ENCODE measurements at regions not wholly inside any gene's neighbourhood (a gene's known extent, or its start where the extent isn't known, plus 50 kb on each side); places are given as distances from the start of the nearest gene placed in this dataset.

GRCh38 chr4:17055788-17056187 is 157.3 kb upstream of the LDB2 start:
- Histone ChIP-seq H4K20me1 (ENCODE audit: low read depth) (no peaks in the 10 kb centered on the region), H3K4me1 (no peaks in the 10 kb centered on the region), H2AFZ (replicated peaks) (no peak overlapping the region), H3K9ac (no peak overlapping the region), H3K27me3 (no peaks in the 10 kb centered on the region), H3K79me2 (ENCODE audit: low read depth) (no peaks in the 10 kb centered on the region), H3K4me3 (no peak overlapping the region), H3F3A (ENCODE audit: low read depth) (no peaks in the 10 kb centered on the region), H3K27ac (no peak overlapping the region), H3K9me3 (ENCODE audit: low read depth) (no peaks in the 10 kb centered on the region), H3K4me2 (no peak overlapping the region), H3K36me3 (no peaks in the 10 kb centered on the region)
- no peaks in the 10 kb centered on the region for H3K4me1 Mint-ChIP-seq
- no peaks in the 10 kb centered on the region for H3K9me3 Mint-ChIP-seq
- no peak for TF ChIP-seq EZH2phosphoT487 (IDR thresholded peaks at IDR 0.05)
- no peak for TF ChIP-seq CTCF (IDR thresholded peaks at IDR 0.05)
- no peak for TF ChIP-seq EZH2 (IDR thresholded peaks at IDR 0.05)
- no peak overlapping the region for H3K27ac Mint-ChIP-seq
- no peak for DNase-seq (ENCODE audit: low spot score)
- H3K36me3 Mint-ChIP-seq: no peaks in the 10 kb centered on the region
- H3K4me3 Mint-ChIP-seq: no peak overlapping the region
- peaks cover 2% of the 10 kb centered on the region for H3K27me3 Mint-ChIP-seq (ENCODE audit: insufficient read depth, low read depth)

GRCh38 chr4:17045866-17046265 is 147.4 kb upstream of the LDB2 start:
- Histone ChIP-seq H2AFZ (replicated peaks) (no peak overlapping the region), H3K4me2 (no peak overlapping the region), H3K4me3 (no peak overlapping the region), H3K27me3 (no peaks in the 10 kb centered on the region), H3K9ac (no peak overlapping the region), H3K27ac (no peak overlapping the region), H4K20me1 (ENCODE audit: low read depth) (no peaks in the 10 kb centered on the region), H3K36me3 (no peaks in the 10 kb centered on the region), H3F3A (ENCODE audit: low read depth) (no peaks in the 10 kb centered on the region), H3K9me3 (ENCODE audit: low read depth) (no peaks in the 10 kb centered on the region), H3K4me1 (no peaks in the 10 kb centered on the region), H3K79me2 (ENCODE audit: low read depth) (no peaks in the 10 kb centered on the region)
- no peak for TF ChIP-seq EZH2phosphoT487 (IDR thresholded peaks at IDR 0.05)
- TF ChIP-seq EZH2 (IDR thresholded peaks at IDR 0.05): no peak
- no peak for TF ChIP-seq CTCF (IDR thresholded peaks at IDR 0.05)
- H3K4me1 Mint-ChIP-seq: no peaks in the 10 kb centered on the region
- no peaks in the 10 kb centered on the region for H3K9me3 Mint-ChIP-seq
- no peaks in the 10 kb centered on the region for H3K36me3 Mint-ChIP-seq
- H3K27me3 Mint-ChIP-seq (ENCODE audit: insufficient read depth, low read depth): no peaks in the 10 kb centered on the region
- no peak for DNase-seq (ENCODE audit: low spot score)
- H3K27ac Mint-ChIP-seq: no peak overlapping the region
- no peak overlapping the region for H3K4me3 Mint-ChIP-seq

GRCh38 chr4:17038510-17039176 is 140.2 kb upstream of the LDB2 start:
- DNase-seq (ENCODE audit: low spot score): peak; percentile 6
- no peaks in the 10 kb centered on the region for H3K9me3 Mint-ChIP-seq

More at GRCh38 chr4:17038510-17039176, 140.2 kb upstream of the LDB2 start:
- Histone ChIP-seq H3K4me2 (no peak overlapping the region), H3F3A (ENCODE audit: low read depth) (no peaks in the 10 kb centered on the region), H3K9ac (no peak overlapping the region), H3K36me3 (no peaks in the 10 kb centered on the region), H3K79me2 (ENCODE audit: low read depth) (no peaks in the 10 kb centered on the region), H3K27me3 (no peaks in the 10 kb centered on the region), H4K20me1 (ENCODE audit: low read depth) (no peaks in the 10 kb centered on the region), H2AFZ (replicated peaks) (peak overlapping the region; percentile 57), H3K4me3 (no peak overlapping the region), H3K27ac (no peak overlapping the region), H3K4me1 (no peaks in the 10 kb centered on the region), H3K9me3 (ENCODE audit: low read depth) (no peaks in the 10 kb centered on the region)
- Mint-ChIP-seq H3K36me3 (no peaks in the 10 kb centered on the region), H3K4me1 (peaks cover 8% of the 10 kb centered on the region), H3K27ac (no peak overlapping the region), H3K27me3 (ENCODE audit: insufficient read depth, low read depth) (no peaks in the 10 kb centered on the region), H3K4me3 (no peak overlapping the region)
- no peak for TF ChIP-seq EZH2phosphoT487 (IDR thresholded peaks at IDR 0.05)
- TF ChIP-seq CTCF (IDR thresholded peaks at IDR 0.05): no peak
- TF ChIP-seq EZH2 (IDR thresholded peaks at IDR 0.05): no peak

Measured in neural progenitor cell (in vitro differentiated cells).